ENCODE measurements at regions not wholly inside any gene's neighbourhood (a gene's known extent, or its start where the extent isn't known, plus 50 kb on each side); places are given as distances from the start of the nearest gene placed in this dataset.

DNA sequence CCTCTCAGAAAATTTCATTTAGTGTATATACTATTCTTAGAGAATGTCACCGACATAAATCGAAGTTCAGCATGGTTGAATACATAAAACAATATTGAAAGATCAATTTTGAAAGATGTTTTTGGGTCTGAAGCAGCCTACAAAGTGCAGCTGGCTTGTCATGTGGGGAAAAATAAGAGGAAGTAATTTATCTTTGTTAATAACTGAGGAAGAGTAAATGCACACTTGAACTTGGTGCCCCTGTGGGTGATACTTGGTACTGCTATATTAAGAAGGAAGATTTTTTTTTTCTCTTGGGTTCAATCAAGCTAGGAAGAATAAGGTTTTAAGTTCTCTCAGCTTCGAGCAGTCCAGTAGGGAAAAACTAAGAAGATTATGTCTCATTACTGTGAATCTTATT lies 661.3 kb downstream of the RPL10L start:
- H3K36me3 ChIP-seq (ENCODE audit: insufficient read depth, low read length), result no peaks in the 10 kb centered on the region
- H3K4me2 ChIP-seq (ENCODE audit: insufficient read depth, low read length), result no peak overlapping the region
- no peak for TF ChIP-seq EZH2 (IDR thresholded peaks at IDR 0.05; ENCODE audit: borderline replicate concordance, low read depth, low read length, severe bottlenecking)
- TF ChIP-seq, protein P1, sequence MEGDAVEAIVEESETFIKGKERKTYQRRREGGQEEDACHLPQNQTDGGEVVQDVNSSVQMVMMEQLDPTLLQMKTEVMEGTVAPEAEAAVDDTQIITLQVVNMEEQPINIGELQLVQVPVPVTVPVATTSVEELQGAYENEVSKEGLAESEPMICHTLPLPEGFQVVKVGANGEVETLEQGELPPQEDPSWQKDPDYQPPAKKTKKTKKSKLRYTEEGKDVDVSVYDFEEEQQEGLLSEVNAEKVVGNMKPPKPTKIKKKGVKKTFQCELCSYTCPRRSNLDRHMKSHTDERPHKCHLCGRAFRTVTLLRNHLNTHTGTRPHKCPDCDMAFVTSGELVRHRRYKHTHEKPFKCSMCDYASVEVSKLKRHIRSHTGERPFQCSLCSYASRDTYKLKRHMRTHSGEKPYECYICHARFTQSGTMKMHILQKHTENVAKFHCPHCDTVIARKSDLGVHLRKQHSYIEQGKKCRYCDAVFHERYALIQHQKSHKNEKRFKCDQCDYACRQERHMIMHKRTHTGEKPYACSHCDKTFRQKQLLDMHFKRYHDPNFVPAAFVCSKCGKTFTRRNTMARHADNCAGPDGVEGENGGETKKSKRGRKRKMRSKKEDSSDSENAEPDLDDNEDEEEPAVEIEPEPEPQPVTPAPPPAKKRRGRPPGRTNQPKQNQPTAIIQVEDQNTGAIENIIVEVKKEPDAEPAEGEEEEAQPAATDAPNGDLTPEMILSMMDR (IDR thresholded peaks at IDR 0.05; ENCODE audit: borderline replicate concordance, extremely low read depth, low read length, poor library complexity, severe bottlenecking), result peak; percentile 36
- H3K79me2 ChIP-seq (ENCODE audit: insufficient read depth, low read length), result no peaks in the 10 kb centered on the region
- H2AFZ ChIP-seq (ENCODE audit: low read depth, low read length), result no peak overlapping the region
- H3K4me1 ChIP-seq (ENCODE audit: insufficient read depth, low read length), result no peaks in the 10 kb centered on the region
- H3K27ac ChIP-seq (ENCODE audit: low read length), result no peak overlapping the region
- H3K4me3 ChIP-seq (ENCODE audit: low read depth in 1 of 2, low read length in 2 of 2), result no peak overlapping the region
- H4K20me1 ChIP-seq (ENCODE audit: insufficient read depth, low read length), result no peaks in the 10 kb centered on the region
- ATAC-seq (ENCODE audit: insufficient read depth, low read depth) (no peak), DNase-seq (no peak)
- H3K27me3 ChIP-seq (ENCODE audit: insufficient read depth, low read length, poor library complexity), result no peaks in the 10 kb centered on the region
- no peak overlapping the region for H3K9ac ChIP-seq (ENCODE audit: low read depth, low read length)
- H3K9me3 ChIP-seq (ENCODE audit: insufficient read depth, low read length, severe bottlenecking), result no peaks in the 10 kb centered on the region

DNA sequence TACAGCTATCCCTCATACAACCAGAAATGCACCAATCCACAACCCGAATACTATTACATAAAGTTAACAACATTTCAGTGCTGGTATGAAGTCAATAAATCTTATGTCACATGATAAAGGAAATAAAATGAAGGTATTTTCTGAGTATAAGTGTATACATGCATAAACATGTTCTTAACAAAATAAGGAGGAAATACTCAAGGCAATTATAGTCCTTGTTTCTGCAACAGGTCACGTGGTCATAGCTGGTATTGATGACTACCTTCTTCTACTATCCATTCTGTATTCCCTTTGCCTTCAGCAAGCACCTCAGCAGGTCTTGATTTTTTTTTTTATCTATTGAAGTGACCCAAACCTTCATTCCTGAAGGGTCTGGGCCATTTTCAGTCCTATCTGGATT lies 675.6 kb downstream of the RPL10L start:
- no peaks in the 10 kb centered on the region for H3K9me3 ChIP-seq (ENCODE audit: insufficient read depth, low read length, severe bottlenecking)
- H3K36me3 ChIP-seq (ENCODE audit: insufficient read depth, low read length), result no peaks in the 10 kb centered on the region
- H3K4me3 ChIP-seq (ENCODE audit: low read depth in 1 of 2, low read length in 2 of 2), result no peak overlapping the region
- no peak overlapping the region for H3K4me2 ChIP-seq (ENCODE audit: insufficient read depth, low read length)
- H2AFZ ChIP-seq (ENCODE audit: low read depth, low read length), result no peak overlapping the region
- no peaks in the 10 kb centered on the region for H4K20me1 ChIP-seq (ENCODE audit: insufficient read depth, low read length)
- ATAC-seq (ENCODE audit: insufficient read depth, low read depth) (no peak), DNase-seq (no peak)
- no peaks in the 10 kb centered on the region for H3K79me2 ChIP-seq (ENCODE audit: insufficient read depth, low read length)
- H3K27me3 ChIP-seq (ENCODE audit: insufficient read depth, low read length, poor library complexity), result no peaks in the 10 kb centered on the region
- H3K4me1 ChIP-seq (ENCODE audit: insufficient read depth, low read length), result no peaks in the 10 kb centered on the region
- no peak overlapping the region for H3K9ac ChIP-seq (ENCODE audit: low read depth, low read length)
- H3K27ac ChIP-seq (ENCODE audit: low read length), result no peak overlapping the region
- no peak for TF ChIP-seq EZH2 (IDR thresholded peaks at IDR 0.05; ENCODE audit: borderline replicate concordance, low read depth, low read length, severe bottlenecking)
- TF ChIP-seq, protein P1 (IDR thresholded peaks at IDR 0.05; ENCODE audit: borderline replicate concordance, extremely low read depth, low read length, poor library complexity, severe bottlenecking), result no peak

DNA sequence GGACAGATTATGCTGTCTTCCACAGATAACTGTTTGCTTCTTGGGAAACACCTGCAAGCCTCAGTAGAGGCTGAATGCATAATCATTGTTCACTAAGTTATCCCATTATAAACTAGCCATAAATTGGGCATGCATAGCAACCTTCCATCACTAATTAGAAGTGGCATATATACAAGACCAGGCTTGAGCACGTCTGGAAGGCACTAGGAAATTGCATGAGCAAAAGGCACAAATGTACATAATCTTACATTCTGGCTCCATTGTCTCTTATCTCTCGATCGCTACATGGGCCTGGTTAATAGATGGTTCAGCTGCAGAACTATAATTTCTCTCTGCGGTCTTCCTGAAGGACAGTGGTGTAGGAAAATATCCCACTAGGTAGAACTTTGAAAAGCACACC lies 679.2 kb downstream of the RPL10L start:
- no peak overlapping the region for H3K4me3 ChIP-seq (ENCODE audit: low read depth in 1 of 2, low read length in 2 of 2)
- TF ChIP-seq EZH2 (IDR thresholded peaks at IDR 0.05; ENCODE audit: borderline replicate concordance, low read depth, low read length, severe bottlenecking), result no peak

DNA sequence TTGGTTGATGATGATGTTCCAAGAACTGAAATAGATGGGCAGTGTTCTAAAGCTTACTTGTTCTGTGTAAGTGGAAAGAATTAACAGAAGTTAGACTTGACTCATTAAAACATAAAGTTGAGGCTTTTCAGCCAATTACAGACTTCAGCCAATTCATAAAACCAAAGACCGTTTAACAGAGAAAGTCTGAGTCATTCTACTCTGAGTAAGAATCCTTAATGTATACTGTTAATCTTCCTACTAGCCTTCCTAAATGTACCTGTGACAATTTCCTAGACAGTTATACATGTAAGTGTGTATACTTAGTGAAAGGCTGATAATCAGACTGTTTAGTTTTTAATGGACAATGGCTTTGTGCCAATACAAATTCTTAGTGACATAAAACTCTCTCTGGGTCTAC lies 681.0 kb downstream of the RPL10L start:
- Histone ChIP-seq H3K9me3 (ENCODE audit: insufficient read depth, low read length, severe bottlenecking) (no peaks in the 10 kb centered on the region), H2AFZ (ENCODE audit: low read depth, low read length) (no peak overlapping the region), H3K4me1 (ENCODE audit: insufficient read depth, low read length) (no peaks in the 10 kb centered on the region), H3K79me2 (ENCODE audit: insufficient read depth, low read length) (no peaks in the 10 kb centered on the region), H3K9ac (ENCODE audit: low read depth, low read length) (no peak overlapping the region), H3K36me3 (ENCODE audit: insufficient read depth, low read length) (no peaks in the 10 kb centered on the region), H3K27ac (ENCODE audit: low read length) (no peak overlapping the region), H3K4me3 (ENCODE audit: low read depth in 1 of 2, low read length in 2 of 2) (no peak overlapping the region), H3K27me3 (ENCODE audit: insufficient read depth, low read length, poor library complexity) (no peaks in the 10 kb centered on the region), H4K20me1 (ENCODE audit: insufficient read depth, low read length) (no peaks in the 10 kb centered on the region), H3K4me2 (ENCODE audit: insufficient read depth, low read length) (no peak overlapping the region)
- DNase-seq, result no peak
- no peak for TF ChIP-seq EZH2 (IDR thresholded peaks at IDR 0.05; ENCODE audit: borderline replicate concordance, low read depth, low read length, severe bottlenecking)
- TF ChIP-seq, protein P1 (IDR thresholded peaks at IDR 0.05; ENCODE audit: borderline replicate concordance, extremely low read depth, low read length, poor library complexity, severe bottlenecking), result no peak
- no peak for ATAC-seq (ENCODE audit: insufficient read depth, low read depth)

More for the DNA sequence above, 679.2 kb downstream of the RPL10L start:
- Histone ChIP-seq H3K9ac (ENCODE audit: low read depth, low read length) (no peak overlapping the region), H4K20me1 (ENCODE audit: insufficient read depth, low read length) (no peaks in the 10 kb centered on the region), H3K79me2 (ENCODE audit: insufficient read depth, low read length) (no peaks in the 10 kb centered on the region), H3K9me3 (ENCODE audit: insufficient read depth, low read length, severe bottlenecking) (no peaks in the 10 kb centered on the region), H3K27ac (ENCODE audit: low read length) (no peak overlapping the region), H3K4me1 (ENCODE audit: insufficient read depth, low read length) (no peaks in the 10 kb centered on the region), H3K36me3 (ENCODE audit: insufficient read depth, low read length) (no peaks in the 10 kb centered on the region), H2AFZ (ENCODE audit: low read depth, low read length) (no peak overlapping the region), H3K4me2 (ENCODE audit: insufficient read depth, low read length) (no peak overlapping the region), H3K27me3 (ENCODE audit: insufficient read depth, low read length, poor library complexity) (no peaks in the 10 kb centered on the region)
- DNase-seq (no peak), ATAC-seq (ENCODE audit: insufficient read depth, low read depth) (no peak)
